Dedifferentiated amniotic fluid mesenchymal stem cell (primary cell): ENCODE measurements at regions not wholly inside any gene's neighbourhood (a gene's known extent, or its start where the extent isn't known, plus 50 kb on each side); places are given as distances from the start of the nearest gene placed in this dataset.

ENCODE experiments used
- DNase-seq: peaks from one replicate; pipeline ENCODE4 v3.0.0-alpha.2; 2016; ENCODE audit errors: extremely low spot score

DNA sequence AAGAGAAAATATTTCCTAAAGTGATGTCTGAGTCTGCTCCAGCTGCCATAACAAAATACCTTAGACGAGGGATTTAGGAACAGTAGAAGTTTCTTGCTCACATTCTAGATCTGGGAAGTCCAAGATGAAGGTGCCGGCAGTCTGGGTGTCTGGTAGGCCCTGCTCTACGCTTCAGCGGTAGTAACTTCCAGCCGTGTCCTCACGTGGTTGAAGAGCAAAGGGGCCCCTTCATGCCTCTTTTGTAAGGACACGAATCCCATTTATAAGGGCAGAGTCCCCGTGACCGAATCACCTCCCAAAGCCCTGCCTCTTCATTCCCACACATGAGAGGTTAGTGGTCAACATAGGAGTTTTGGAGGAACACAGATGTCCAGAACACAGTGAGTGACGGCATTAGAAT, 52.2 kb upstream of the INPP5A start:
- no peak for DNase-seq

DNA sequence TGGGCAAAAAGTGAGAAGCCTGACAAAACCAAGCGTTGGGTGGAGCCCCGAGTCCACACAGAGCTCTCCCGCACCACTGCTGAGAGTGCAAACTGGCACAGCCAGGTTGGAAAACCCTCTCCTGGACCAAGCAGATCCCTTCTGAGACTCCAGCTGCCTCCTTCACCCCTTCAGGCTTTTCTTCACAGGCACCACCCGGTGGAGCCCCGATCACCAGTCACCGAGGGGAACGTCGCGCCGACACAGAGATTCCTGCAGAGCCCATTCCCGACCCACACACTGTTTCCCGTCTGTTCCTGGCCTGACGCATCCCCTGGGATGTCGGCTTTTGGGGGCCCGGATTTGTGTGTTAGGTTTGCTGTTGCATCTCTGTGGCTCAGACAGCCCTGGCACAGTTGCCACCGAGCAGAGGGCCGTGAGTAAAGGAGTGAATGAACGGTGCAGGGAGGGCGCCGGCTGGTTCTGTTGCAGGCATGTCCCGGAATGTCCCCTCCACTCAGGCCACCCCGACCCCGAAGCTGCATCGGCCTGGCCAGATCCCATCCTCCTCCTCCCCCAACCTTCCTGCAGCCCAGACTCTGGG, 51.0 kb upstream of the INPP5A start:
- no peak for DNase-seq

DNA sequence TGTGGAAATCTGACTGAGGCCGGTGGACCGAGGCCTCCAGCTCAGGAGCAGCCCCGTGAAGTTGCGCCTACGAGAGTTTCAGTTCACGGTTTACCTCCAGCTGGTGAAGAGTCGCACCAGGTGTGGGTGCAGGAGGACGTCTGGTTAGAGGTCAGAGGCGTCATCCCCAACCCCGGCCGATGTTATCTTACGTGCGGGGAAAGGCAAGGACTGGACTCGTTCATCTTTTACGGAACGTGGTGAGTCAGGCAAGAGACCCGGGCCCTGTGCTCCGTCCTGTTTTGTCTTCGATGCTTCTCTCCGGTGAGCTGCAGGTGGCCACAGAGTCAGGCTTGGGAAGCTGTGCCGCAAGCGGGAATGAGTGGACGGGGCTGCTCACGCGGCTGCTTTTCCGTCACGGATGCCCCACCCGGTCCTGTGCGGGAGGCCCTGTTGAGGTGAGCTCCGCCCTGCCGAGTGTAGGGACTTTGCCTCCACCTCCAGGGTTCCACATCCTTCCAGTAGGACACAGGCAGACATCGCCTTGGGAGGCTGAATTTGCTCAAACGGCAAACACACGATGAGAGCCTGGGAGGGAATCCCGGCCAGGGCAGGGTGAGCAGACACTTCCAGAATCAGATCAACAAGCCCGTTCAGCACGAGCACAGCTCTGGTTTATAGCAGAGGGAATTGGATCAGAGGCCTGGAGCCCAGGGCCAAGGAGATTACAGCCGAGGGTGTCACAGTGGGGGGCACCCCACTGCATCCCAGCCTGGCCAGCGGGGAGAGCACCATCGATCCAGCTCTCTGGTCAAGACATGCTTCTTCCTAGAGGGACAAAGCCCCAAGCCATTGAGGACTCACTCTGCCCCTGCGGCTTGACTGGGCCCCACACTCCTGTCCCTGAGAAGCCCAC, 50.1 kb upstream of the INPP5A start:
- DNase-seq, result no peak
